SU-DHL-6 (cell line): ENCODE measurements at regions not wholly inside any gene's neighbourhood (a gene's known extent, or its start where the extent isn't known, plus 50 kb on each side); places are given as distances from the start of the nearest gene placed in this dataset.

Source experiments
- H2AFZ ChIP-seq: fragments of 200-600 bp; sonication (generic); 2 replicates; pipeline ENCODE4 v1.6.1; 2014; ENCODE audit warnings: low read depth, mild to moderate bottlenecking, moderate library complexity, mixed read lengths, antibody characterized with exemption, low read length; ENCODE audit not compliant: severe bottlenecking
- H3F3A ChIP-seq: fragments of 200-600 bp; shearing (Covaris generic); 2 replicates; pipeline ENCODE4 v1.6.0; 2016; ENCODE audit warnings: antibody characterized with exemption, mild to moderate bottlenecking; ENCODE audit not compliant: insufficient read depth
- H3K27ac ChIP-seq: fragments of 200-600 bp; sonication (generic); 2 replicates; pipeline ENCODE4 v1.5.1; 2016; ENCODE audit warnings: low read depth, mild to moderate bottlenecking, low read length, moderate library complexity, mixed read lengths
- H3K27me3 ChIP-seq: fragments of 200-600 bp; sonication (generic), shearing (Covaris generic); 2 replicates; pipeline ENCODE4 v1.6.0; 2014; ENCODE audit warnings: mild to moderate bottlenecking, low read length
- H3K36me3 ChIP-seq: fragments of 200-600 bp; sonication (generic); 2 replicates; pipeline ENCODE4 v1.6.1; 2014; ENCODE audit warnings: mild to moderate bottlenecking, low read length, mixed read lengths
- H3K4me2 ChIP-seq: fragments of 300-600, 200-600 bp; shearing (Covaris generic), sonication (generic); 2 replicates; pipeline ENCODE4 v1.6.0; 2014; ENCODE audit warnings: low read length, low read depth, mild to moderate bottlenecking; ENCODE audit not compliant: poor library complexity, severe bottlenecking
- H3K4me3 ChIP-seq: fragments of 200-600 bp; sonication (generic); 2 replicates; pipeline ENCODE4 v1.5.1; 2014; ENCODE audit warnings: antibody characterized with exemption, low read length, mild to moderate bottlenecking, mixed read lengths; ENCODE audit not compliant: insufficient read depth, poor library complexity, severe bottlenecking
- H3K79me2 ChIP-seq: fragments of 200-600 bp; sonication (generic); 2 replicates; pipeline ENCODE4 v1.6.1; 2014; ENCODE audit warnings: mild to moderate bottlenecking, low read length, moderate library complexity; ENCODE audit not compliant: insufficient read depth
- H3K9ac ChIP-seq: fragments of 200-600 bp; sonication (generic); 2 replicates; pipeline ENCODE4 v1.7.0; 2014; ENCODE audit warnings: mild to moderate bottlenecking, low read length
- H3K9me2 ChIP-seq: fragments of 200-600 bp; sonication (generic); replicated peaks from 2 replicates; pipeline ENCODE4 v1.6.1; 2014; ENCODE audit warnings: low read length; ENCODE audit not compliant: insufficient read depth
- H3K9me3 ChIP-seq: fragments of 200-600 bp; sonication (generic); 2 replicates; pipeline ENCODE4 v1.6.1; 2014; ENCODE audit warnings: low read length, mixed read lengths; ENCODE audit not compliant: insufficient read depth
- H4K20me1 ChIP-seq: fragments of 200-600 bp; sonication (generic); 2 replicates; pipeline ENCODE4 v1.6.1; 2014; ENCODE audit warnings: low read depth, mild to moderate bottlenecking, antibody characterized with exemption, low read length, moderate library complexity, mixed read lengths
- CTCF ChIP-seq: fragments of 200-600 bp; sonication (generic); IDR thresholded peaks from one replicate; pipeline ENCODE4 v1.5.1; 2017; ENCODE audit warnings: antibody characterized with exemption, mild to moderate bottlenecking, low read length, moderate library complexity; ENCODE audit not compliant: insufficient read depth, poor library complexity, severe bottlenecking
- EZH2phosphoT487 ChIP-seq: fragments of 200-600 bp; sonication (generic), shearing (Covaris generic); conservative IDR thresholded peaks from 2 replicates; pipeline ENCODE4 v1.6.1; 2018; ENCODE audit warnings: mild to moderate bottlenecking, antibody characterized with exemption, low read length, moderate library complexity, mixed read lengths

GRCh38 chr10:60718886-60719285, 59.4 kb upstream of the CDK1 start:
- Histone ChIP-seq H3K27me3 (no peaks in the 10 kb centered on the region), H3K4me3 (no peak overlapping the region), H3K4me2 (no peak overlapping the region), H3K27ac (no peak overlapping the region), H3K9me3 (no peaks in the 10 kb centered on the region), H4K20me1 (no peaks in the 10 kb centered on the region), H3K36me3 (no peaks in the 10 kb centered on the region), H3K9me2 (no peaks in the 10 kb centered on the region), H3K79me2 (no peaks in the 10 kb centered on the region), H2AFZ (no peak overlapping the region), H3F3A (no peaks in the 10 kb centered on the region), H3K9ac (no peak overlapping the region)
- TF ChIP-seq CTCF (no peak), EZH2phosphoT487 (no peak)

DNA sequence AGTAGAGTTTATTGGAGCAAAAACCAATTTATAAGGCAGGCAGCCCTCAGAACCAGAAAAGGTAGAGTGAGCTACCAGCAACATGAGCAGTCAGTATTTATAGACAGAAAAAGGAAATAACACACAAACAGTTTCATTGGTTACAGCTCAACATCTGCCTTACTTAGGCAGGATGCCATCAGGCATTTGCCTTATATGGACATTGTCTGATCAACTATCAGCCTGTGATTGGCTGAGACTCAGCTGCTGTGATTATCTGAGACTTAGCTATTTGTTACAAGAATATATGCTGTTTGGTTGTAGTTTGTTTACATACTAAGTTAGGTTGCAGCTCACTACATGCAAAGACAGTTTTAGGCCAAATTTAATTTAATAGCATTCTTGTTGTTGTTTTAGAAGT, 60.4 kb upstream of the CDK1 start:
- Histone ChIP-seq H3K9me2 (no peaks in the 10 kb centered on the region), H2AFZ (no peak overlapping the region), H3K9ac (no peak overlapping the region), H3K9me3 (no peaks in the 10 kb centered on the region), H3K79me2 (no peaks in the 10 kb centered on the region), H3K4me3 (no peak overlapping the region), H4K20me1 (no peaks in the 10 kb centered on the region), H3K36me3 (no peaks in the 10 kb centered on the region), H3K27ac (no peak overlapping the region), H3K4me2 (no peak overlapping the region), H3K27me3 (no peaks in the 10 kb centered on the region), H3F3A (no peaks in the 10 kb centered on the region)
- TF ChIP-seq CTCF (no peak), EZH2phosphoT487 (no peak)

- Histone ChIP-seq H3K9me2 (no peaks in the 10 kb centered on the region), H3K4me2 (no peak overlapping the region), H3K27ac (no peak overlapping the region), H3F3A (no peaks in the 10 kb centered on the region), H3K9me3 (no peaks in the 10 kb centered on the region), H3K36me3 (no peaks in the 10 kb centered on the region), H3K4me3 (no peak overlapping the region), H3K9ac (no peak overlapping the region), H2AFZ (no peak overlapping the region), H4K20me1 (no peaks in the 10 kb centered on the region), H3K27me3 (no peaks in the 10 kb centered on the region), H3K79me2 (no peaks in the 10 kb centered on the region)
- no peak for TF ChIP-seq EZH2phosphoT487
- TF ChIP-seq CTCF: no peak
Observed at GRCh38 chr10:60714233-60714632, 64.0 kb upstream of the CDK1 start.

DNA sequence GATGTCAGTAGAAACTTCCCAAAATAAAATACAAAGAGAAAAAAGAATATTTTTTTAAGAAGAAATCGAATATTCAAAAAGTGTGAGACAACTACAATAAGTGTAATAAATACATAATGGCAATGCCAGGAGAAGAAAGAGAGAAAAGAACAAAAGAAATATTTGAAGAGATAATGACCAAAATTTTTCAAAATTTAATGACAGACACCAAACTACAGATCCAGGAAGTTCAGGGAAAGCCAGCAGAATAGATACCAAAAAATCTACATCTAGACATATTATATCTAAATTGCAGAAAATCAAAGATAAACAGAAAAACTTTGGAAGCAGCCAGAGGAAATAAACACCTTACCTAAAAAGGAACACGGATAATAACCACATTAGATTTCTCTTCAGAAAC, 66.8 kb upstream of the CDK1 start:
- H3K27me3 ChIP-seq: no peaks in the 10 kb centered on the region
- no peak for TF ChIP-seq CTCF
- no peak for TF ChIP-seq EZH2phosphoT487
- H3K79me2 ChIP-seq: no peaks in the 10 kb centered on the region
- no peak overlapping the region for H3K9ac ChIP-seq
- no peaks in the 10 kb centered on the region for H3F3A ChIP-seq
- no peaks in the 10 kb centered on the region for H3K9me2 ChIP-seq
- H3K4me3 ChIP-seq: no peak overlapping the region
- H2AFZ ChIP-seq: no peak overlapping the region
- H3K9me3 ChIP-seq: no peaks in the 10 kb centered on the region
- no peak overlapping the region for H3K4me2 ChIP-seq
- no peaks in the 10 kb centered on the region for H3K36me3 ChIP-seq
- no peaks in the 10 kb centered on the region for H4K20me1 ChIP-seq
- H3K27ac ChIP-seq: no peak overlapping the region
